IMR-90 (cell line): ENCODE measurements at regions not wholly inside any gene's neighbourhood (a gene's known extent, or its start where the extent isn't known, plus 50 kb on each side); places are given as distances from the start of the nearest gene placed in this dataset.

Experiments
- BHLHE40 ChIP-seq: fragments of 150-350 bp; IDR thresholded peaks from 2 replicates; pipeline ENCODE4 v1.6.1; 2016; ENCODE audit warnings: mild to moderate bottlenecking, low read depth, low read length
- CEBPB ChIP-seq: IDR thresholded peaks from 2 replicates; pipeline ENCODE4 v1.6.1; 2012; ENCODE audit warnings: low read depth, low read length, improper control_type of control experiment
- CHD1 ChIP-seq: IDR thresholded peaks from 2 replicates; pipeline ENCODE4 v1.6.1; 2012; ENCODE audit warnings: low read depth, low read length, improper control_type of control experiment
- CTCF ChIP-seq: conservative IDR thresholded peaks from 2 replicates; pipeline ENCODE4 v1.5.1; 2012; ENCODE audit warnings: mild to moderate bottlenecking, low read depth, low read length, improper control_type of control experiment
- ELK1 ChIP-seq: fragments of 150-350 bp; IDR thresholded peaks from 2 replicates; pipeline ENCODE4 v1.6.1; 2016; ENCODE audit warnings: low read depth, mild to moderate bottlenecking, low read length, moderate library complexity, borderline replicate concordance
- FOS ChIP-seq: fragments of 150-350 bp; IDR thresholded peaks from 2 replicates; pipeline ENCODE4 v1.6.1; 2016; ENCODE audit warnings: low read depth, low read length
- MAFK ChIP-seq: IDR thresholded peaks from 2 replicates; pipeline ENCODE4 v1.6.1; 2012; ENCODE audit warnings: low read depth, low read length, improper control_type of control experiment
- MAZ ChIP-seq: IDR thresholded peaks from 2 replicates; pipeline ENCODE4 v1.6.1; 2012; ENCODE audit warnings: low read depth, mild to moderate bottlenecking, low read length, improper control_type of control experiment, moderate library complexity, borderline replicate concordance
- MXI1 ChIP-seq: IDR thresholded peaks from 2 replicates; pipeline ENCODE4 v1.6.1; 2012; ENCODE audit warnings: low read depth, mild to moderate bottlenecking, low read length, moderate library complexity, borderline replicate concordance
- NFE2L2 ChIP-seq: fragments of 150-350 bp; IDR thresholded peaks from 2 replicates; pipeline ENCODE4 v1.6.1; 2016; ENCODE audit warnings: low read depth, mild to moderate bottlenecking, low read length
- POLR2A ChIP-seq: IDR thresholded peaks from 2 replicates; pipeline ENCODE4 v1.6.1; 2012; ENCODE audit warnings: mild to moderate bottlenecking, low read depth, low read length
- RAD21 ChIP-seq: IDR thresholded peaks from 2 replicates; pipeline ENCODE4 v1.6.1; 2012; ENCODE audit warnings: low read length, improper control_type of control experiment
- RCOR1 ChIP-seq: IDR thresholded peaks from 2 replicates; pipeline ENCODE4 v1.6.1; 2012; ENCODE audit warnings: mild to moderate bottlenecking, low read length, improper control_type of control experiment; ENCODE audit not compliant: insufficient replicate concordance
- RFX5 ChIP-seq: IDR thresholded peaks from 2 replicates; pipeline ENCODE4 v1.8.0; 2012; ENCODE audit warnings: low read depth, mild to moderate bottlenecking, low read length, moderate library complexity

- peak; percentile 71 for TF ChIP-seq MAFK
- TF ChIP-seq CTCF, result no peak
- TF ChIP-seq RCOR1, result no peak
- TF ChIP-seq POLR2A, result no peak
- TF ChIP-seq RFX5, result no peak
- TF ChIP-seq ELK1, result no peak
- no peak for TF ChIP-seq MAZ
- TF ChIP-seq CEBPB, result no peak
- TF ChIP-seq FOS, result no peak
- no peak for TF ChIP-seq MXI1
- no peak for TF ChIP-seq CHD1
- TF ChIP-seq NFE2L2, result no peak
- no peak for TF ChIP-seq BHLHE40
- TF ChIP-seq RAD21, result no peak
Observed at GRCh38 chr12:47026291-47026690, 53.1 kb upstream of the PCED1B start.
